HEK293T (cell line): ENCODE measurements at regions not wholly inside any gene's neighbourhood (a gene's known extent, or its start where the extent isn't known, plus 50 kb on each side); places are given as distances from the start of the nearest gene placed in this dataset.

Source experiments
- CTBP1 ChIP-seq: fragments of 450-650 bp; IDR thresholded peaks from 2 replicates; pipeline ENCODE4 v1.6.1; 2016; ENCODE audit warnings: borderline replicate concordance
- TF ChIP-seq, protein P1 (sequence below): fragments of 450-650 bp; IDR thresholded peaks from 2 replicates; pipeline ENCODE4 v1.6.1; 2016

DNA sequence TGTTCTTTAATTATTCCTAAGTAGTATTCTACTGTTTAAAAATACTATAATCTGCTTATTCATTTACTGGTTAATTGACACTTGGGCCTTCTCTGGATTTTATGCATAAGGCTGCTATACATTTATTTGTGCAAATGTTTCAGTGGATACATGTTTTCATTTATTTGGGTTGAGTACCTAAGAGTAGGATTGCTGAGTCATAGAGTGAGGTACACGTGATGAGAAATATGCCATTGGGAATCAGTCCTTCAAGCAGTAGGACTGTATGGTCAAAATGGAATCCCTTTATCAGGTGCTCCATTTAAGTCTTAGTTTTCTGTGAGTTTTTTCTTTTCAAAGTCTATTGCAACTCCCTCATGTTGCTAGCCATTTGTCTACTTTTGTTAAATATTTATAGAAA, 275.2 kb upstream of the SORL1-AS1 start:
- TF ChIP-seq, protein P1, sequence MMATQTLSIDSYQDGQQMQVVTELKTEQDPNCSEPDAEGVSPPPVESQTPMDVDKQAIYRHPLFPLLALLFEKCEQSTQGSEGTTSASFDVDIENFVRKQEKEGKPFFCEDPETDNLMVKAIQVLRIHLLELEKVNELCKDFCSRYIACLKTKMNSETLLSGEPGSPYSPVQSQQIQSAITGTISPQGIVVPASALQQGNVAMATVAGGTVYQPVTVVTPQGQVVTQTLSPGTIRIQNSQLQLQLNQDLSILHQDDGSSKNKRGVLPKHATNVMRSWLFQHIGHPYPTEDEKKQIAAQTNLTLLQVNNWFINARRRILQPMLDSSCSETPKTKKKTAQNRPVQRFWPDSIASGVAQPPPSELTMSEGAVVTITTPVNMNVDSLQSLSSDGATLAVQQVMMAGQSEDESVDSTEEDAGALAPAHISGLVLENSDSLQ: no peak
- no peak for TF ChIP-seq CTBP1
